Hippocampal formation (tissue), 2 donors: ENCODE measurements at regions not wholly inside any gene's neighbourhood (a gene's known extent, or its start where the extent isn't known, plus 50 kb on each side); places are given as distances from the start of the nearest gene placed in this dataset.

ENCODE experiments used
- DNase-seq, 2 donors: peaks; one replicate each; lab custom pipeline; 2025; lab: John Stamatoyannopoulos, UW

DNA sequence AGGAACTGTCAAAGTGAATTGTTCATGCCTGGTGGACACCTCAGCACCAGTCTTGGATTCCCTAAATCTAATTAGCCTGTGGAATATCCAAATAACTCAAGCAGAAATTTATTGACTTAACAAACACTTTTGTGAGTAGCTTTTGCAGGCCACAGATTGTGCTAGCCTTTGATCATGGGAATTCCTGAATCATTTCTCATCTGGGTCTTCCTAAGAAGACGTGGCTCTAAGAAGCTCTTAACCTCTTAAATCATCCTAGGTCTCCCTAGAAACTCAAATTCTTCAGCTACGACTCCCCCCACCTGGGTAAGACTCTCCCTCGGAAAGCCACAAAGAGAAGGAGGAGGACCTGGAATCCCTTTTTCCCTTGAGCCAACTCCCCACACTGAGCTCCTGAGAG lies 53.8 kb upstream of the PSEN2 start:
- no peak for DNase-seq

DNA sequence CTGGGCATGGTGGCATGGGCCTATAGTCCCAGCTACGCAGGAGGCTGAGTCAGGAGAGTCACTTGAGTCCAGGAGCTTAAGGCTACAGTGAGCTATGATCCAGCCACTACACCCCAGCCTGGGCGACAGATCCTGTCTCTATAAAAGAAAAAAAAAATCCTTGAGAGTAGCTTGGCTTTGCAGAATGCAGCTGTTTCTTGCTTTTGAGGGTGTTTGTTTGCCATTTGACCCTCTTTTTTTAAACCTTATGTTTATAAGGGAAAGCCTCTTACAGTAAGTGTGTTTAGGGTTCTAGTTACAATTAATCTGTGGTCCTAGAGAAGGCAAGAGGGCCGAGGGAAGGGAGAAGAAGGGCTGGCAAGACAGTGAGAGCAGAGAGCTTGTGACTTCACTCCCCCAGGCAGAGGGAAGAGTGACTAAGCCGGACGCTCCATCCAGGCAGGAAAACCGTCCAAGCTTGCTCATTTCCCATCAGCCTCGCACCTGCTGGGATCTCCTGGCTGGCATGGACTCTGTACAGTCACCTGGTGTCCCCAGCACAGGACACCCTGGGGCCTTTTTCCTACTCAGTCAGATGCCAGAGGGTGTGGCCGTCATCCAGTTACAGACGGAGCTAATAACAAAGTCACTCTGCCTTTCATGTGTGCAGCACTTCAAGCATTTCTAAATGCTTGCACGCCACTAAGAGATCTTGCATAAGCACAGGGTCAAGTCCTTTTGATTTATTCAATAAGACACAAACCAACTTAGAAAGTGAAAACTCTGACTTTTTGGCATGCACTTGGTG lies 55.5 kb upstream of the PSEN2 start:
- DNase-seq: peak in 1 of 2 donors; percentile 15

DNA sequence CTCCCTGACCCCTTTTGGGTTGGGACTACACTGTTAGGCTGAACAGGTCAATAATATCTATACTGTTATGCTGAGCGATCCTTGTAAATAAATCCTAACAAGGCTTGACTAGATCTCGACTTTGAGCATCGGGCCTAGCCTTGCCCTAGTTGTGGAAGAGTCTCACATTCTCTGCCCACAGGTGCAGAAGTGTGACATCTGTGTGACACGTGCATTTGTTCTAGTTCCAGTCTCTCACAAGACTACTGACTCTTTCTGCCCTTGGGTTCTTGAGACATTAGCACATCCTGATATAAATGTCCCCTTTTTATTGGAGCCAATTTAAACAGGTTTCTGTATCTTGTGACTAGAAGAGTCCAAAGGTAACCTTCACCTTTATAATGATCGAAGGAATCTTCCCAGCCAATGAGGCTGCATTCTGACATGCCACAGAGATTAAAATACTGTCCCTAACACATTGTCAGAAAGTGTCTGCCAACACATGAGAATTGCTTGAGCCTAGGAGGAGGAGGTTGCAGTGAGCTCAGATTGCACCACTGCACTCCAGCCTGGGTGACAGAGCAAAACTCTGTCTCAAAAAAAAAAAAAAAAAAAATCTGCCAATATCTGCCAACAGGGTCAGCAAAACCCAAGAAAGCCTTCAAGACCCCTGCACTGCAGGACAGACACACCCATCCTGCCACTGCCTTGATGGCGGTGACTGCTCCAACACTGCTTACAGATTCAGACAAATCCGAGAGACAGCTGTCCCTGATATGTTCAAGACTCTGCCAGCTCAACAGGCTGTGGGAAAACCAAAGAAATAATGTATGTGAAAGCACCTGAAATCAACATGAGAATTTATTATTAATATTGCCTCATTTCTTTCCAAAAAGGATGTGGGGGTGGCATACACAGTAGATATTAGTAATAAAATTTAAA lies 56.5 kb upstream of the PSEN2 start:
- DNase-seq: no peak

DNA sequence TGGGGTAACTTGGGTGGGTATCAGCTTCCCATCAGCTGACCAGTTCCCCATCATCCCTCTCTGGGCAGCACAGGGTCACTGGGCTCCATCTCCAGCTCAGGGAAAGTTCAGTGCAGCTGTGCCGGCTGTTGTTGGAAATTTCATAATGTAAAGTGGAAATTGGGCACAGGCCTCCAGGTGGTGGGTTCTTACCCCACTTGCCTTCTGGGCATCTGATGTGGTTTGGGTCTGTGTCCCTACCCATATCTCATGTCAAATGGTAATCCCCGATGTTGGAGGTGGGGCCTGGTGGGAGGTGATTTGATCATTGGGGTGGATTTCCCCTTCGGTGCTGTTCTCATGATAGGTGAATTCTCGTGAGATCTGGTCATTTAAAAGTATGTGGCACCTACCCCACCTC lies 59.7 kb upstream of the PSEN2 start:
- DNase-seq: no peak

DNA sequence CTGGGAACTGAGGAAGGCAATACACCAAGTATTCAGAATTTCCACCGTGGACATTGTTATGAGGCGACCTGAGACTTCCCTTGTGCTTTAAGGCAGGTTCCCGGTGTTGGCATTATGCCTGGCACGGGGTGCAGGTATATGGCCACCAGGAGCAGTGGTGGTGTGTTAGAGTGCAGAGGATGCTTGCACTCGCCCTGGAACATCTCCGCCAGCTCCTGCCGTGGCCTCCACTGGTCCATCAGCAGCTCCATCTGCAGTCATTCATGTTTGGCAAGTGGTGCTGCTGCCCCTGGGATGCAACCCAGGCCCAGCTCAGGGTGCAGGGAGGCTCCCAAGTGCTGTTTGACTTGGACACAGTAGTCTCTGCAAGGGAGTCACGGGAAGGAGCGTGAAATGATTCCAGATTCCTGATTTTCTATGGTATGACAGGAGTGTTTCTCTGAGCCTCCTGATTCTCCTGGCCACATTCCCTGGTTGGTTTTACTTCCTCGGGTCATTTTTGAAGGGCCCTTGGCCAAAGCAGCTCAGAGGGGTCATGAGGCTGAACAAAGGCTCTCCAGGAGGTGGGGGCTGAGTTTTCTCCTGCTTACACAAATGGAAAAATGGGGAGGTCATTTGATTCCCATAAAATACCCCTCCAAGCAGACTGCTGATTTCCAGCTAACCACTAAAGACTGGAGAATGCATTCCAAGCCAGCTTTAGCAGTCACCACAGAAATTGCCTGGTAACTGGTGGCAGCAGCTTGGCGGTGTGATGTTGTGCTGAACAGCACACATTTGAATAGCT lies 60.4 kb upstream of the PSEN2 start:
- peak in 1 of 2 donors; percentile 54 for DNase-seq

DNA sequence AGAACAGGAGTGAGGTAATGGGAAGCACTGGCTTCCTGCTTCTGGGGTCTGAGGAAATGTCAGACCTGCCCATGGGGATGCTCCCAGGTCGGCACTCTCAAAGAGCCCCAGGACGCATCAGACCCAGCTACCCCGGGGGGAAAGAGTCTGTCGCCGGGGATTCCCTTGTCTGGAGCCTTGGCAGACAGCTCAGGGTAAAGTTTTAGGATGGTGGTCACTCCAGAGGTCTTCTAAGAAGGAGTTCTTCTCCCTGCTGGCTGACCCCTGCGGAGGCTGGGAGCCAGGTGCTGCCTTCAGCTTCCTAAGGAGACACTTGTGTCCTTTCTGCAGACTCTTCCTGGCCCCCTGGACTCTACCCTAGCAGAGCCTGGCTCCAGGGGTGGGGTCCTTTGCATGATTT lies 61.9 kb upstream of the PSEN2 start:
- no peak for DNase-seq

DNA sequence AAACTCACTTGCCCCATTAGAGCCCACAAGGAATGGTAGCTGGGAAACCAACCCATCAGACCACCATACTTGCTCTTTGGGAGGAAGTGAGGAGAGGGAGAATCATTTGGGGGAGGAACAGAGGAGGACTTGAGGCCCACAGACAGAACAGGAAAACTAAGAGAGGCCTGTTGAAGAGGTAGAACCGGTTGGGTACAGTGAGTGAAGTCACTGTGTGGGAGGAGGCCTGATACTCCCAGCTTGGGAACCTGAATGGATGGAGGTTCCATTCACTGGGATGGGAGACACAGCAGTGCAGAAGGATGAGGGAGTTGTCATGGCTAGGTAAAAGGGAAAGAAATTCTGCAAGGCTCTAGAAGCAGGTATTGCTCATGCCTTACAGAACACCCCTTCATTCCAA lies 63.4 kb upstream of the PSEN2 start:
- DNase-seq: no peak

DNA sequence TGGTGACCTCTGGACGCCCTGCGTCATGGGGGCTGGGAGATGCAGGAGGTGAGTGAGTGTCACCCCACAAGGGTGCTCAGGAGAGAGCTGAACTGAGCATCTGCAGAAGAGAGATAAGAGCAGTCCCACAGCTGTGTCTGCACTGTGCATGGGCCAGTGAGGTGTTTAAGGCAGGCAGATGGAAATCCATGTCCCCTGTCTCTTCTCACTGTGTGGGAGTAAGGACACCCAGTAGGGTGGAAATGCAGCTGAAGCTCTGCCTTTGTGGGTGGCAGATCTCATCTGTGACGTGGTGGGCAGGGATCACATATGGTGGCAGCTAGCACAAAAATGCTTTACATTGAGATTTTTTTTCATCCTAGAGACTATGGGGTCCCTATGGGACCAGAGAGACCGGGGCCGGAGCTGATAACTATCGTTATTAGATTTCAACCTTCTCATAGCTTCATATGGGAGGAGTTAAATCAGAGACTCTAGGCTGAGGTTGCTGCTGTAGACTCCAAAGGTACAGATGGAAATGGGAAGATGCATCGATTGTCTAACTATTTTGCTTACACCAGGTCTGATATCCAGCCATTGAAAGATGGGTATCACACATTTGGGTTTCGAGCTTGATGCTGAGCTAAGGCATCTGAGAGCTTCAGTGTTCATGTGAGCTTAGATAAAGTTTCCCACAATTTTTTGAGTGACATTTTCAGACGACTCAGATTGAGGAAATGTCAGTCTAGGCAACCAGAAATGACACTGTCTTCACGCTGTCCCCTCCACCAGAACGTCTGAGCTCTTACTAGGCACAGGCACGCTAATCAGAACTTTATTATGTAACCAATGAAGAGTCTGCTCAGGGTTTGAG lies 65.3 kb upstream of the PSEN2 start:
- DNase-seq: no peak

DNA sequence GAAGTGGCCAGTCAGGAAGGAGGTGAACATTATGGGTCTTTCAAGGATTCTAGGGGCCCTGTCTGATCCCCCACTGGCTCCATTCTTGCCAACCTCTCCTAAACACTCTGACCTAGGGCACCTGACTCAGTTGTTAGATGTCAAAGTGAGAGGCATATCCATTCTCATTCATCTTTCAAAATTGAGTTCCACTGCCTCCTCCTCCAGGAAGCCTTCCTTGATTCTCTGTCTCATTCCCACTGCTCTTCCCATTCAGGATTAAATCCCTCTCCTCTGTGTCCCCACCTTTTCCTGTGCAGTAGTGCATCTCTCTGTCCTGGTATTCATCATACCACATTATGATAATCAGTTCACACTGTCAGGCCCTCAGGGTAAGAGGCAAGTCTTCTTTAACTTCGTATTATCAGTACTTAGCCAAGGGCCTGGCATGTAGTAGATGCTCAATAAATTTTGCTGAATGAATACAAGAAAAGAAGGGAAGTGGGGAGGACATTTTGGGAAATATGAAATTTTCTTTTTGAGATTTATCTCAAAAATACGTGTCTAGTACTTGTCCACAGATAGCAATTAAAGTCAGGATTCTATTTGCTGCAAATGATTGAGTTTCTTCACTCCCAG lies 61.8 kb upstream of the ITPKB start:
- no peak for DNase-seq

DNA sequence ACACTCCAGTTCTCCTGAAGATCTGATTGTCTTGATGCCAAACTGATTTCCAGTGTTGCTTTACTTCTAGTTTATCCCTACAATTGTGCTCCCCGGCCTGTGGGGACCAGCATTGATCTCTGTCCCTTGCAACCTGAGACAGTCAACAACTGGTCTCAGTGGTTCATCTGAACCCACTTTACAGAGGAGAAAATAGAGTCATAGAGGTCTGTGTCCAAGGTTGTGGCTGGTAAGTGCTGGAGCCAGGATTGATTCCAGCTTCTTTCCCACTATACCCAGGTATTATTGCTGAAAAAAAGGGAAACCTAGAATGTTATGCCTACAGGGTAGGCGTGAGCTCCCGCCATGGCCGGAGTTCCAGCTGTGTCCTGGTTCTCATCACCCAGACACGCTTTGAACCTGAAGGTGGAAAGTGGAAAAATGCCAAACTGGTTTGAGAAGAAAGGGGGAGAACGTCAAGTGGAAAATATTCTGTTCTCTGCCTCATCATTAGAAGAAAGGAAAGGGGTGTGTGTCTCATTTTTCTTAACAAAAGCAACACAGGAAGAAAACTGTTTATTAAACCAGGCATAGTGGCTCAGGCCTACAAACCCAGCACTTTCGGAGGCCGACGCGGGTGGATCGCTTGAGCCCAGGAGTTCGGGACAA lies 60.7 kb upstream of the ITPKB start:
- DNase-seq: no peak

DNA sequence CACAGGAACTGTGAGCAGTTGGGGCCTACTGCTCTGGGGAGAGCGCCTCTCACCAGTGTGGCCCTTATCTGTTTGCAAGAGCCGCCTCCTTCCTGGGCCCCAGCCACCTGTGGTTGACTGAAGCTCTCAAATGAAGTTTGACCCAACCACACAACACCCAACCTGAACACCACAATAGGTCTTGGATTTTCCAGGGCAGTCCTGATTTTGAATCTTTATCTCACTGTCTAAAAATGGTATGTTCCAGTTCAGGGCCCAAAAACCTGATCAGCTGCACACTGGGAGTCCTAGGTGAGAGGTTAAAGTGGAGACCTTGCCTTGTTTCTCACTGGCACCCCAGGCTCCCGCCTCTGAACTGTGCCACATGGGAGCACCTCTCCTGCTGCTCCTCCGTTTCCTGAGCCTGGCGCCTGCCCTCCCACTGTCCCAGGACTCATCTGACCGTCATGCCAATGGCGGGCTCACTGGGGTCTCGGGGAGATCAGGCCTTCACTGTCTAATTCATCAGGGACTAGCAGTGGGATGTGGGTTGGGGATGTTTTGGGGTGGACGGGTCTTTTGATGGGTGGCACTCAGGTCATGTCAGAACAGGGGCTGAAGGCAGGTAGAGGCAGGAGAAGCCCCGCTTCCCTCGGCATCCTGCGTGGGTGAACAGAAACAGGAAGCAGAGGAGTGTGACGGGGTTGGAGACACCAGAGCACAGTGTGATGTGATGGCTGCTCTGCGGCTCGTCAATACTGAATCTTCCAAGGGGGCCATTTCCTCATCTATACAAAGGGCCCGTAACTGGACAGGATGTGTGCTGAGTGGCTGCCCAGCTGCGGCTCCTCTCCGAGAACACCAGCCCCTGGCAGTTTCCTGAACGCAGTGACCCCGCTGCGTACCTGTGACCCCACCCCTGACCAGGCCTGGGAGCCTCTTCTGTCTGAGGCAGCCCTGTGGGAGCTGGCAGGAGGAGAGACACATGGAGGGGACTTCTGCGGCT lies 59.6 kb upstream of the ITPKB start:
- DNase-seq: no peak

DNA sequence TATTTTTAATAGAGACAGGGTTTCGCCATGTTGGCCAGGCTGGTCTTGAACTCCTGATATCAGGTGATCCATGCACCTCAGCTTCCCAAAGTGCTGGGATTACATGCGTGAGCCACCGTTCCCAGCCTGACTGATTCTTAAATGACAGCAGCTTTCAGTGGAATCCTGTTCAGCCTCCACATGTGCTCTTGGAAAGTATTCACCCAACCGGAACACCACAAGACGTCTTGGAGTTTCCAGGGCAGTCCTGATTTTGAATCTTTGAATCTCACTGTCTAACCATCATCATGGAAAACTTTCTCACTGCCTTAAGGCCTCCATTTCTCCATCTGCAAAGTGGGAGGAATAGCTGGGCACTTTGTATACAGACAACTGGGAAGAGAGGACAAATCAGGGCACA lies 58.1 kb upstream of the ITPKB start:
- DNase-seq: no peak

DNA sequence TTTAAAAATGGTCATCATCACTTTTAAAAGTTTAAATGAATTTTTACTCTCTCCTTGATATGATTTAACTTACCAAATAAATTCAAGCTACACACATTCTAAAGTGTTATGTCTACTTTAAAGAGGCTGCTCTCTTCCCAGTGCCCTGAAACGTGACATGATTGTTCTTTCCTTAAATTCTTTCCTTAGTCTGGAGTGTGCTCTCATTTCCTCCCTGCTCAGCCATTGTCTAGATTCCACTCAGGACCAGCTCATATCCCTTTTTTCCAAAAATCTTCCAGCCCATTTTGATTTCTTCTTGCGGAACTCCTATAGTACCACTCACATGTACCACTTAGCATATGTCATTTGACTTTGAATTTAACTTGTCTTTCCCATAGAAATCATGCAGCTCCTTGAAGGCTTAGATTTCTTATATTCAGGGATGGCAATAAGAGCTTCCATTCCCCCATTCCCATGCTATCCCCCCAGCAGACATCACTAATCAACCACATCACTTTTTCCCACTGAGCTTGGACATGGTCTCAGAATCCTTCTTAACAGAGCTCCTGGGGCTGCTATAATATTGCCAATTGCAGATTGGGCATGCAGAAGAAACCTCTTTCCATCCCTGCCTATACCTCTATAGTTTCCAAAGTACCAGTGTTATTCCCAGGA lies 54.7 kb upstream of the ITPKB start:
- DNase-seq: no peak

DNA sequence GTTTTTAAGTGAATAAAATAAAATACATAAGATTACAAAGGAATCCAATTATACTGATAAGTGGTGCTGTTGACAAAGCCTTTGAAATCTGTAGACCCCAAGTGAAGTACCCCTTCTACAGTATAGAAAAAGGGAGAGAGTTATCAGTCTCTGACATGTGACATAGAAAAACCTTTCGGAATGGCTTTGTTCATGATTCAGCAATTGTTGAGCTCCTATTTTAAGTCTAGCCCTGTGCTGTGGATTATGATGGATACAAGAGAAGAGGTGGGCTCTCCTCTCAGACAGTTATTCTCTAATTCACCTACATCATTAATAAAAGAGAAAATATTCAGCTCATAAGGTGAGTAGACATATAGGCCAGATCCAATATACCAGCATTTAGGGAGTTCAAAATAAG lies 53.3 kb upstream of the ITPKB start:
- DNase-seq: no peak

DNA sequence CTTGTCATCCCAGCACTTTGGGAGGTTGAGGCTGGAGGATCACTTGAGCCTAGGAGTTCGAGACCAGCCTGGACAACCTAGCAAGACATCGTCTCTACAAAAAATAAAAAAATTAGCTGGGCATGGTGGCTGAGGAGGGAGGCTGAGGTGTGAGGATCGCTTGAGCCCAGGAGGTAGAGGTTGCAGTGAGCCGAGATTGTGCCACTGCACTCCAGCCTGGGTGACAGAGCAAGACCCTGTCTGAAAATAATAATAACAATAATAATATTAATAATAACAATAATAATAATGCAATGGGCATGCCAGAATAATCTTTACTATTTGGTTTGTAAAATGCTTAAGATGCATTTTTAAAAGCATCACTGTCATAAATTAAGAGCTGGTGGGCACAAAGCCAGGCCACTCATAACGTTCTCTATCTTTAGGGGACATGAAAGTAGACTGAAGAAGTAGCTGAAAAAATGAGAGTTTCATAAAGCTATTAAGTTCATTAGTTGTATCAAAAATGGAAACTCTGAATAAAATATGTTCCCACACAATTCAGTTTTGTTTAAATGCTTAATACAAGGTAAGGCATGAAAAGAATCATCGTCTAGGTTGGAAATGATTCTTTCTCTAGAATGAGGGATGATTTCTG lies 51.6 kb upstream of the ITPKB start:
- no peak for DNase-seq

DNA sequence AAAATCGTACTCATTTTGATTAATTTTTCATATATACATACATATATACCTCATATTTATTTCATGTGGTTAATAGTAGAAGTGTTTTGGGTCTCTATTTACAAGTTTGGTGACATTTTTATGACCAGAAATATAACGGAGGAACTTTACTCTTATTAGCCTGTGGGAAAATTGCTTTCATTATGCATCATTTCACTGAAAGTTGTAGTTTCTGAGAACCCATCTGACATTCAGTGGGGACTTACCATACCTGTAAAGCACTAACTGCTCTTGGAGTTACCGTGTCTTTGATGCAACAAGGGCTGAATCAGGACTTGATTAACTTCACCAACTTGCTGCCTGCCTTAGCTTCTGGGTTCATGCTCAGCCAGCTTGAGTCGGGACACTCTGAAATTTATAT lies 49.9 kb upstream of the ITPKB start:
- no peak for DNase-seq
